ENCODE measurements at regions not wholly inside any gene's neighbourhood (a gene's known extent, or its start where the extent isn't known, plus 50 kb on each side); places are given as distances from the start of the nearest gene placed in this dataset.

DNA sequence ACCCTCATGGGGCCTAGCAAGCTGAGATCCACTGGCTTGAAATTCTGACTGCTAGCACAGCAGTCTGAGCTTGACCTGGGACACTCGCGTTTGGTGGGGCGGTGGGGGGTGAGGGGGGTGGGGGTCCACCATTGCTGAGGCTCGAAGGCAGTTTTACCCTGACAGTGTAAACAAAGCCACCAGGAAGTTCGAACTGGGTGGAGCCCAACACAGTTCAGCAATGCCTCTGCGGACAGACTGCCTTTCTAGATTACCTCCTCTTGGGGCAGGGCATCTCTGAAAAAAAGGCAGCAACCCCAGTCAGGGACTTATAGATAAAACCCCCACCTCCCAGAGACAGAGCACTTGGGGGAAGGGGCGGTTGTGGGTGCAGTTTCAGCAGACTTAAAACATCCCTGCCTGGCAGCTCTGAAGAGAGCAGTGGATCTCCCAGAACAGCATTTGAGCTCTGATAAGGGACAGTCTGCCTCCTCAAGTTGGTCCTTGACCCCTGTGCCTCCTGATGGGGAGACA, 149.7 kb upstream of the TANK start:
- H3K9ac ChIP-seq (ENCODE audit: insufficient read depth in 1 of 2, low read length in 2 of 2) = no peak overlapping the region
- TF ChIP-seq, protein P1, sequence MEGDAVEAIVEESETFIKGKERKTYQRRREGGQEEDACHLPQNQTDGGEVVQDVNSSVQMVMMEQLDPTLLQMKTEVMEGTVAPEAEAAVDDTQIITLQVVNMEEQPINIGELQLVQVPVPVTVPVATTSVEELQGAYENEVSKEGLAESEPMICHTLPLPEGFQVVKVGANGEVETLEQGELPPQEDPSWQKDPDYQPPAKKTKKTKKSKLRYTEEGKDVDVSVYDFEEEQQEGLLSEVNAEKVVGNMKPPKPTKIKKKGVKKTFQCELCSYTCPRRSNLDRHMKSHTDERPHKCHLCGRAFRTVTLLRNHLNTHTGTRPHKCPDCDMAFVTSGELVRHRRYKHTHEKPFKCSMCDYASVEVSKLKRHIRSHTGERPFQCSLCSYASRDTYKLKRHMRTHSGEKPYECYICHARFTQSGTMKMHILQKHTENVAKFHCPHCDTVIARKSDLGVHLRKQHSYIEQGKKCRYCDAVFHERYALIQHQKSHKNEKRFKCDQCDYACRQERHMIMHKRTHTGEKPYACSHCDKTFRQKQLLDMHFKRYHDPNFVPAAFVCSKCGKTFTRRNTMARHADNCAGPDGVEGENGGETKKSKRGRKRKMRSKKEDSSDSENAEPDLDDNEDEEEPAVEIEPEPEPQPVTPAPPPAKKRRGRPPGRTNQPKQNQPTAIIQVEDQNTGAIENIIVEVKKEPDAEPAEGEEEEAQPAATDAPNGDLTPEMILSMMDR (IDR thresholded peaks at IDR 0.05; ENCODE audit: control extremely low read depth, extremely low read depth) = no peak
- H3K27me3 ChIP-seq (ENCODE audit: control insufficient read depth in 3 of 3, insufficient read depth in 3 of 3, low read length in 2 of 3) = no peaks in the 10 kb centered on the region
- no peak for ATAC-seq (ENCODE audit: insufficient read depth, low FRiP score)
- H3K27ac ChIP-seq (ENCODE audit: low read depth in 1 of 2, low read length in 1 of 2) = no peak overlapping the region
- H3K9me3 ChIP-seq (ENCODE audit: control insufficient read depth in 4 of 4, insufficient read depth in 3 of 4, low read length in 3 of 4) = no peaks in the 10 kb centered on the region
- H3K4me3 ChIP-seq = no peak overlapping the region
- no peaks in the 10 kb centered on the region for H3K4me1 ChIP-seq (ENCODE audit: control insufficient read depth in 5 of 5, insufficient read depth in 5 of 5, low read length in 5 of 5)
- 75 to 81% methylated on average over 7 of the region's 7 CpGs for WGBS, 2 donors
- H3K36me3 ChIP-seq (ENCODE audit: control insufficient read depth in 4 of 4, insufficient read depth in 4 of 4, low read length in 4 of 4) = no peaks in the 10 kb centered on the region
- DNase-seq = no peak

DNA sequence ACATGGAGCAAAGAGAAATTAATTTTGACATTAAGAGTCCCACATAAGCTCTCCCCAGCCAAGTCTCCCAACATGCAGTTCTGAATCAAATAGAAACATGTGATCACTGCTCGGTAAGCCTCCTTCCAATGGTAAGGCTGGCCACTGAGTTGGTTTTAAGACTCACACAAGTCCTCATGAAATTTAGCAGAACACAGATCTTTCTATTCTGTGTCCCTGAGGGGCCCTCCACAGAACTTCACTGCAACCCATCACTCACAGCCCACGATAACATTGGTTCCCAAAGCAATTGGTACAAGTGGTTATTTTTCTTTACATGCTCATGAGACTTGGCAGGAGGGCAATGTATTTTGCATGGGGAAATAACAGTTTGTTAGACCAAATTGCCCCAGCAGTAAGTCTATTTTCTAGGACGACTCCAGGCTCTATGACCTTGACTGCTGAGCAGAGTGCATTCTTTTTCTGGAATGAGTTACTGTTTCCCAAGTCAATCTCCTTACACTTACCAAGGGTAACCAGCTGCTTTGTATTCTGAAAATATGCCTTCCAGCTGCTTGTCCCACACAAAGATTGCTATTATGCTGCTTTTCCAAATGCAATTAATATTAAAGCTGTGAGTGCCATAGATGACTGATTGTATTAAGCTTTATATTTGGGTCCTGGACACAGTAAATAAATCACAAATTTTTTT, 142.3 kb upstream of the TANK start:
- H3K27me3 ChIP-seq (ENCODE audit: control insufficient read depth in 3 of 3, insufficient read depth in 3 of 3, low read length in 2 of 3) = no peaks in the 10 kb centered on the region
- H3K9me3 ChIP-seq (ENCODE audit: control insufficient read depth in 4 of 4, insufficient read depth in 3 of 4, low read length in 3 of 4) = no peaks in the 10 kb centered on the region
- H3K4me1 ChIP-seq (ENCODE audit: control insufficient read depth in 5 of 5, insufficient read depth in 5 of 5, low read length in 5 of 5) = peaks cover 0 to 4% (median 3%) of the 10 kb centered on the region in 5 donors
- ATAC-seq (ENCODE audit: insufficient read depth, low FRiP score) (no peak), DNase-seq (peak in 2 of 3 donors; percentile 61 to 69)
- TF ChIP-seq, protein P1 (IDR thresholded peaks at IDR 0.05; ENCODE audit: control extremely low read depth, extremely low read depth) = no peak
- H3K9ac ChIP-seq (ENCODE audit: insufficient read depth in 1 of 2, low read length in 2 of 2) = no peak overlapping the region
- H3K36me3 ChIP-seq (ENCODE audit: control insufficient read depth in 4 of 4, insufficient read depth in 4 of 4, low read length in 4 of 4) = no peaks in the 10 kb centered on the region
- WGBS, 2 donors = 68 to 81% methylated on average over 3 of the region's 3 CpGs
- H3K27ac ChIP-seq (ENCODE audit: low read depth in 1 of 2, low read length in 1 of 2) = no peak overlapping the region
- H3K4me3 ChIP-seq = no peak overlapping the region

DNA sequence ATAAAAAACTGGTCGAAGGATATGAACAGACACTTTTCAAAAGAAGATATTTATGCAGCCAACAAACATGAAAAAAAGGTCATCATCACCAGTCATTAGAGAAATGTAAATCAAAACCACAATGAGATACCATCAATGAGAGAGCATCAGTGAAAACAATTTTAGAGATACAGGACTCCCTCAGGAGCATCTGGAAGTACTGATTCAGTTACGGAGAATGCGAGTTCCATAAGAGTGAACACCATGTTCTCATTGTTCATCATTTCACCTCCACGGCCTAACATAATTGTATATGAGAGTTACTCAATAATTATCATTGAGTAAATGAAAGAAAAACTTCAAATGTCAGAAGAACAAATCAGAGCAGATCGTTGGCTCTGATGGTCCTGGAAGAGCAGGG, 140.9 kb upstream of the TANK start:
- no peak for ATAC-seq (ENCODE audit: insufficient read depth, low FRiP score)
- no peaks in the 10 kb centered on the region for H3K9me3 ChIP-seq (ENCODE audit: control insufficient read depth in 4 of 4, insufficient read depth in 3 of 4, low read length in 3 of 4)

More for the DNA sequence above, 140.9 kb upstream of the TANK start:
- no peak for DNase-seq
- Histone ChIP-seq H3K4me3 (no peak overlapping the region), H3K27ac (ENCODE audit: low read depth in 1 of 2, low read length in 1 of 2) (no peak overlapping the region), H3K27me3 (ENCODE audit: control insufficient read depth in 3 of 3, insufficient read depth in 3 of 3, low read length in 2 of 3) (no peaks in the 10 kb centered on the region), H3K4me1 (ENCODE audit: control insufficient read depth in 5 of 5, insufficient read depth in 5 of 5, low read length in 5 of 5) (peaks cover 0 to 4% (median 3%) of the 10 kb centered on the region in 5 donors), H3K9ac (ENCODE audit: insufficient read depth in 1 of 2, low read length in 2 of 2) (no peak overlapping the region), H3K36me3 (ENCODE audit: control insufficient read depth in 4 of 4, insufficient read depth in 4 of 4, low read length in 4 of 4) (no peaks in the 10 kb centered on the region)
- TF ChIP-seq, protein P1 (IDR thresholded peaks at IDR 0.05; ENCODE audit: control extremely low read depth, extremely low read depth) = no peak
- WGBS, 2 donors = 77 to 84% methylated on average over 5 of the region's 5 CpGs
